GM19468 (cell line): ENCODE measurements at regions not wholly inside any gene's neighbourhood (a gene's known extent, or its start where the extent isn't known, plus 50 kb on each side); places are given as distances from the start of the nearest gene placed in this dataset.
"Not testable (repeated sequence)": the region's sequence is repeated elsewhere in the genome, so short reads cannot be mapped to it uniquely, and the experiment has no call there.

Source experiments
- ATAC-seq: cut with Tn5 transposase; IDR thresholded peaks from one replicate; pipeline ENCODE4 v1.9.1; 2021; ENCODE audit warnings: mild to moderate bottlenecking, moderate library complexity, moderate number of reproducible peaks; ENCODE audit not compliant: unreplicated experiment; ENCODE audit errors: extremely low read depth

GRCh38 chr3:95280711-95281352, 1218.0 kb downstream of the NSUN3 start:
- ATAC-seq, result no peak

- no peak for ATAC-seq
These were observed 1226.4 kb downstream of the NSUN3 start for GRCh38 chr3:95289295-95289694.

- no peak for ATAC-seq
These were observed 1234.7 kb downstream of the NSUN3 start for GRCh38 chr3:95297581-95297980.

- ATAC-seq, result no peak
These were observed 1239.2 kb downstream of the NSUN3 start for GRCh38 chr3:95302044-95302443.

- no peak for ATAC-seq
These were observed 1247.7 kb downstream of the NSUN3 start for GRCh38 chr3:95310560-95310959.

- ATAC-seq, result peak; percentile 43
These were observed 1248.4 kb downstream of the NSUN3 start for GRCh38 chr3:95311272-95311671.

GRCh38 chr3:95312650-95313049, 1249.8 kb downstream of the NSUN3 start:
- ATAC-seq, result no peak

GRCh38 chr3:95319921-95320494, 1257.1 kb downstream of the NSUN3 start:
- ATAC-seq, result no peak

- ATAC-seq, result no peak
These were observed 1264.6 kb downstream of the NSUN3 start for GRCh38 chr3:95327478-95327877.

GRCh38 chr3:95333826-95334225, 1271.0 kb downstream of the NSUN3 start:
- no peak for ATAC-seq

- ATAC-seq, result no peak
These were observed 1271.6 kb downstream of the NSUN3 start for GRCh38 chr3:95334461-95334860.

GRCh38 chr3:95335517-95335916, 1272.7 kb downstream of the NSUN3 start:
- no peak for ATAC-seq

- ATAC-seq, result no peak
These were observed 1275.6 kb downstream of the NSUN3 start for GRCh38 chr3:95338446-95338845.

GRCh38 chr3:95341314-95341713, 1278.5 kb downstream of the NSUN3 start:
- ATAC-seq, result no peak

GRCh38 chr3:95343228-95343627, 1280.4 kb downstream of the NSUN3 start:
- ATAC-seq, result no peak

GRCh38 chr3:95343767-95344166, 1280.9 kb downstream of the NSUN3 start:
- no peak for ATAC-seq

- ATAC-seq, result not testable (repeated sequence)
These were observed 1285.1 kb downstream of the NSUN3 start for GRCh38 chr3:95347936-95348335.

GRCh38 chr3:95348879-95349278, 1286.0 kb downstream of the NSUN3 start:
- no peak for ATAC-seq

- no peak for ATAC-seq
These were observed 1287.2 kb downstream of the NSUN3 start for GRCh38 chr3:95350049-95350448.

- ATAC-seq, result no peak
These were observed 1288.3 kb downstream of the NSUN3 start for GRCh38 chr3:95351158-95351557.

GRCh38 chr3:95352471-95352870, 1289.6 kb downstream of the NSUN3 start:
- ATAC-seq, result no peak

GRCh38 chr3:95354489-95354888, 1291.6 kb downstream of the NSUN3 start:
- ATAC-seq, result no peak
